ENCODE measurements at regions not wholly inside any gene's neighbourhood (a gene's known extent, or its start where the extent isn't known, plus 50 kb on each side); places are given as distances from the start of the nearest gene placed in this dataset.

GRCh38 chr1:113282893-113283285 lies 107.4 kb upstream of the MAGI3 start:
- H3K9me3 ChIP-seq (ENCODE audit: control insufficient read depth, low read length): no peaks in the 10 kb centered on the region
- TF ChIP-seq CTCF (IDR thresholded peaks at IDR 0.05): no peak

GRCh38 chr1:113283914-113284313 lies 106.4 kb upstream of the MAGI3 start:
- H3K4me2 ChIP-seq (ENCODE audit: low read length): no peak overlapping the region
- TF ChIP-seq CTCF (IDR thresholded peaks at IDR 0.05): no peak
- no peak overlapping the region for H3K9ac ChIP-seq
- H3K27ac ChIP-seq: no peak overlapping the region
- no peak overlapping the region for H3K4me3 ChIP-seq (ENCODE audit: low read depth, low read length)
- H2AFZ ChIP-seq: no peak overlapping the region
- H3K9me3 ChIP-seq (ENCODE audit: control insufficient read depth, low read length): no peaks in the 10 kb centered on the region
- no peaks in the 10 kb centered on the region for H3K4me1 ChIP-seq
- no peaks in the 10 kb centered on the region for H3K79me2 ChIP-seq
- no peaks in the 10 kb centered on the region for H3K36me3 ChIP-seq (ENCODE audit: control insufficient read depth, insufficient read depth, low read length)
- no peaks in the 10 kb centered on the region for H3K27me3 ChIP-seq (ENCODE audit: control insufficient read depth, insufficient read depth, low read length)

More at GRCh38 chr1:113282893-113283285, 107.4 kb upstream of the MAGI3 start:
- Histone ChIP-seq H3K79me2 (no peaks in the 10 kb centered on the region), H3K4me2 (ENCODE audit: low read length) (no peak overlapping the region), H3K4me3 (ENCODE audit: low read depth, low read length) (no peak overlapping the region), H3K9ac (no peak overlapping the region), H3K27me3 (ENCODE audit: control insufficient read depth, insufficient read depth, low read length) (no peaks in the 10 kb centered on the region), H3K36me3 (ENCODE audit: control insufficient read depth, insufficient read depth, low read length) (no peaks in the 10 kb centered on the region), H2AFZ (no peak overlapping the region), H3K27ac (no peak overlapping the region), H3K4me1 (no peaks in the 10 kb centered on the region)

- H2AFZ ChIP-seq: no peak overlapping the region
- no peaks in the 10 kb centered on the region for H3K36me3 ChIP-seq (ENCODE audit: control insufficient read depth, insufficient read depth, low read length)
- H3K27me3 ChIP-seq (ENCODE audit: control insufficient read depth, insufficient read depth, low read length): no peaks in the 10 kb centered on the region
- H3K9me3 ChIP-seq (ENCODE audit: control insufficient read depth, low read length): no peaks in the 10 kb centered on the region
- H3K79me2 ChIP-seq: no peaks in the 10 kb centered on the region
- no peak for TF ChIP-seq CTCF (IDR thresholded peaks at IDR 0.05)
- H3K9ac ChIP-seq: no peak overlapping the region
- no peak overlapping the region for H3K27ac ChIP-seq
- no peak overlapping the region for H3K4me3 ChIP-seq (ENCODE audit: low read depth, low read length)
- no peaks in the 10 kb centered on the region for H3K4me1 ChIP-seq
- no peak overlapping the region for H3K4me2 ChIP-seq (ENCODE audit: low read length)
Measured at GRCh38 chr1:113286156-113286555, 104.2 kb upstream of the MAGI3 start.

GRCh38 chr1:113291777-113292602 lies 98.3 kb upstream of the MAGI3 start:
- Histone ChIP-seq H3K4me3 (ENCODE audit: low read depth, low read length) (no peak overlapping the region), H3K36me3 (ENCODE audit: control insufficient read depth, insufficient read depth, low read length) (no peaks in the 10 kb centered on the region), H3K27ac (no peak overlapping the region), H3K4me2 (ENCODE audit: low read length) (no peak overlapping the region), H3K9ac (no peak overlapping the region), H3K27me3 (ENCODE audit: control insufficient read depth, insufficient read depth, low read length) (no peaks in the 10 kb centered on the region), H3K79me2 (no peaks in the 10 kb centered on the region), H3K4me1 (no peaks in the 10 kb centered on the region), H2AFZ (no peak overlapping the region), H3K9me3 (ENCODE audit: control insufficient read depth, low read length) (no peaks in the 10 kb centered on the region)
- no peak for TF ChIP-seq CTCF (IDR thresholded peaks at IDR 0.05)
